AG08395 (cell line): ENCODE measurements at regions not wholly inside any gene's neighbourhood (a gene's known extent, or its start where the extent isn't known, plus 50 kb on each side); places are given as distances from the start of the nearest gene placed in this dataset.
"Not testable (repeated sequence)": the region's sequence is repeated elsewhere in the genome, so short reads cannot be mapped to it uniquely, and the experiment has no call there.

Source experiments
- DNase-seq: peaks from one replicate; pipeline ENCODE4 v3.0.0; 2012; ENCODE audit warnings: mixed read lengths, low spot score

- no peak for DNase-seq
Measured at GRCh38 chr9:119758241-119758640, 389.0 kb upstream of the BRINP1 start.

DNA sequence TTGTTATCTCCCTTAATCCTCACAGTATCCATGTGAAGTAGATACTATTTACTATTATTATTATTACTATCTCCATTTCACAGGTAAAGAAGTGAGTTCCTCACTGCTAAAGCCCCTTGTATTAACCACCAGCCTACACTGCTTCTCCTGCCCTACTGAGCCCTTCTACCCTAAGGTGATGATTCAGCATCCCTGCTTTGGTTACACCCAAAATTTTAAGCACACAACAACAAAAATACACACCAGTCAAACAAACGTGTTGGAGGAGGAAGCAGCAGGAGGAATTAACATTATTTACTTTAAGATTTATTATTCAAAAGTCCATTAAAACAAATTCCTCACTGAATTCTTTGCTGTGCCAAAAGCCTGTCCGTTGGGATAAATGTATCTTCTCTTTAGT is 370.2 kb upstream of the BRINP1 start:
- no peak for DNase-seq

DNA sequence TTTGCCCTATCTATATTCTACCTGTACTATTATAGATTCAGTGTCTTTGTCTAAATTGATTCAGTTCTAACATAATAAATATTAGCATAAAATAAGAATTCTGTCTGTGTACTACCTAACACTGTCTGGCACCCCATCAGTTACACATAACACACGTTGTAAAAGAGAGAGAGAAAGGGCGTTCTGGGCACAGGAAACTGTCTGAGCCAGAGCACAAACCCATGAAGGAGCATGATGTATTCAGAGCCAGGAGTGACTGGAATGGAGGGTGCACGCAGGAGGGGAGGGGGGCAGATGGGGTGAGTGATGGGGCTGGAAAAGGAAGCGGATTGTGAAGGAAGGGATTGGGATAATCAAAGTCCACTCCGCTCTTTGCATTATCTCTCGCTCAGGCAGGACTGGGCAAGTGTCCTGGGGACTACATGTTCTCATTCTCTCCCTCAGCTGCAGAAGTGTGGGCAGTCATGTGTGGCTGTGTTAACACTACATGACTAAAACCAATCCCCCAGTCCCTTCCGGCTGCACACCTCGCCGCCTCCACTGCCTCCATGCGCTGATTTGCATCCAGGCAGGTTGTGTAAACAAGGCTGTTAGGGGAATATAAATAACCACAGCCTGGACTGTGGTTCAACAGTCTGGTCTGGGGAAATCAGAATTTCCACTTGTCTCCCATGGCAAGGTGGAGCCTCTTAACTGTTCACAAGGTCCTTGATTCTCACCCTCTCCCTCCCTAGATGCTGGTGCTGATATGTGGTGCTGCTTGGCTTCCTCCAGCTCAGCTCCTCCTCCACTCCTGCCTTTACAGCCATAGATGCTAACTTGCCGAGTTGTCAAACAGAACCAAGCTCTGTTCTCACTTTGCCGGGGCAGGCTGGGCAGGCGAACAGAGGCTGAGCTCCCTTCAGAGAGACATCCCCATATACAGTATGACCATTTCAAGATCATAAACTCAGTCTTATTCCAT is 367.5 kb upstream of the BRINP1 start:
- no peak for DNase-seq

DNA sequence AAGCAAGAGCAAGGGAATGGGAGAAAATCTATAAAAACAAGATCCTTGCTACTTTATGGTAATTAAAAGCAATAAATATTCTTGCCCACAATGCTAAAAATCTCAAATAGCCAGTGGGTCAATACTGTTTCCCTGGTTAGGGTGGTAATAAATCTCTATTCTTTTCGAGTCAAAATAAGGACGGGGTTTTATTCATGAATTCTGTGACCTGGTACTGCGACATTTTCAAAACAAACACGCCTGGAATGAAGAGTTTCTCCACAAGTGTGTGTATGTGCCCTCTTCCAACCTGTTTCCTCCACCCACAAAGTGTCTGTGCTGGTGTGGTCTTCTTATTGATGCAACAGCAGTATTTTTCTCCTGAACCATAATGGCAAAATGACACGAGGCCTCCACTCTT is 358.8 kb upstream of the BRINP1 start:
- DNase-seq, result no peak

DNA sequence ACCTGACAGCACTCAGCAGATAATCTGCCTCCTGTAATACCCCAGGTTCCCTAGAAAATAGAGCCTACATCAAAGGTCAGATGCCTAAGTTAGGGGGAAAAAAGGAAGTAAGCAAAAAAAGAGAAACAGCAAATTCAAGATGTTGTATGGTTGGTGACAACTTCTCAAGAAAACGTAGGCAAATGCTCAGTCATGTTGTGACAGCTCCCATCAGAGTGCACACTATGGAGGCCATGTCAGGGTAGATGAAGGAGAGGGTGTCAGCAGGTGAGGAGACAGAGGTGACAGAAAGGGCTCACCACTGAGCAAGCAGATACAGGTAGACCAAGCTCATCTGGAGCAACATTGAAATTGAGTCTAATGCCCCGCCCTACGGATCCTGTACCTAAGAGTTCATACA is 356.8 kb upstream of the BRINP1 start:
- DNase-seq, result no peak

DNA sequence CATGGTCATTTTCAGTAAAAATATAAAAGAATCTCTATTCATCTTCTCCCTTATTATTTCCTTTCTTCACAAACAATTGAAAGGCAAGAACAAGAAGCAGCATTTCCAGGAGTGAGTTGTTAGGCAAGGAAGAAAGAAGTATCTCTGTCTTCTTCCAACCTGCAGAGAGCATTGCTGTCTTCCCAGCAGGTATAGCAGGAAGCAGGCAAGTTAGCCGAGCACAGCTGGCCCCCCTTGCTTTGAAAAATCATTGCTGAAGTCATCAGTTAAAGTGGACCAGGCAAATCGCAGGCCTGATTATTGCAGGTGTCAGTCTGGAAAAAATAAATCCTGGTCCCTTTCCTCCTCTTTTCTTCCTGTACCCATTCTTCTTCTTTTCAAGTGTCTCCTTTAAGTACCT is 353.1 kb upstream of the BRINP1 start:
- no peak for DNase-seq

DNA sequence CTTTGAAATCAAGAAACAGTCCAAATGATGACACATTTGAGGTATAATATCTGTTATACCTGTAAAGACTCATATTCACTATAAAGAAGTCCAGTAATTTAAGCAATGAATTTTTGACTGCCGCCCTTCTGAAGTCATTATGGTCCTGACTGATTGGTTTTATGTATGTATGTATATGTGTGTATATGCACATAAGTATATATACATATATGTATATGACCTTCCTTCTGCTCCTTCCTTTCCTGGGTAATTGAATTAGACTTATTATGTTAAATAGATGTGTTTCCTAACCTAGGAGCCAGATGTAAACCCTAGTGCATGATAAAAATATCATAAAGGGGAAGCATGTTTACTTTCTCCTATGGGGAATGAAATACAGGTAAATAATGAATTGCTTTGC is 343.1 kb upstream of the BRINP1 start:
- no peak for DNase-seq

DNA sequence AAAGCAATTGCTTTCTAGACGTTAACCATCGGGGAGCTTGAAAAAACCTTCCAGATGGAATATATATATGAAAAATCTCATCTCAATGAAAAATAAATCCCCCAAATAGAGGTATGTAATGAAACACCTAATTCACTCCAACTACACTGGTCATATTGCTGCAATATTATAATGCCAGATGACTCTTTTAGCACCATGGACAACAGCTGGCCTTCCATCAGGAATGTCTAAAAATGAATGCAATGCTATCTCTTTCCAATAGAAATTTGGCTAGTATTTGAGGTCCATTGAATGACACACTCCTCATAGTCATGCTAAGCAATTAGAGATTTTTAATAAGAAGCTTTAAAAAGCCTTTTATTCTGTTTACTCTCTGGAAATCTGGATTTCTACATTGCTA is 340.2 kb upstream of the BRINP1 start:
- no peak for DNase-seq

- no peak for DNase-seq
Measured at GRCh38 chr9:119707228-119707845, 338.1 kb upstream of the BRINP1 start.

- no peak for DNase-seq
Measured at GRCh38 chr9:119701651-119702050, 332.4 kb upstream of the BRINP1 start.

- DNase-seq, result no peak
Measured at GRCh38 chr9:119698535-119698934, 329.3 kb upstream of the BRINP1 start.

DNA sequence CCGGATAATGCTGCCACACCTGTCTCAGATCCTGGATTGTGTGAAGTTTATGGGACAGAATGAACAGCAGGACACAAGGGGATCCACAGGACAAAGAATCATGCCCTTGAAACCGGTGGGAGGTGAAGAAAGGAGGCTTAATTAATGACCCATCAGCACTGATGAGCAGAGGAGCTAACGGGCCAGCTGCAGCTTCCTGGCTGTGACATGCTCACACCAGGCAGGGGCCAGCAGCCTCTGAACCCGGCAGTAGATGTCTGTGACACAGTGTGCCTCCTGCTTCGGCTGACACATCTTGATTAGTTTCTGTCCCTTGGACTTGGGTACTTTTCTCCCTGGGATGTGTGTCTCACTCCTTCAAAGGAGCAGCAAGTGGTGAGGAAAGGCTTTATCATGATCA is 328.8 kb upstream of the BRINP1 start:
- no peak for DNase-seq

DNA sequence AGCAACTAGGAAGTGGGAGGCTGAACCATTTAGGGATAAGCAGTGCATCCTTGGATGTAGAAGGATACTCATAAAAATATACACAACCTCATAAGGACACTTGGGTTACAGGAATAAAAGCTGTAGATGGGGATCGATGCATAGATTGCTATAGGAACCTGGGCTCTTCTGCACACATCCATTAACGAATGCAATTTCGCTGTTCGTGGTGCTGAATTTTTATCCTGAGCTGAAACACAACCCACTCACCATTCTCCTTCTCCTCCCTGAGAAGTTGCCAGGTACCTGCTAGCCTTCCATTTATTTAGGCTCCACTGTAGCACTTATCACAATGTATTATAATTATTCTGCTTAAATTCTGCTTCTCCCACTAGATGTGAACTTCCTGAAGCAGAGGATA is 320.6 kb upstream of the BRINP1 start:
- no peak for DNase-seq

- no peak for DNase-seq
Measured at GRCh38 chr9:119688547-119688946, 319.3 kb upstream of the BRINP1 start.

DNA sequence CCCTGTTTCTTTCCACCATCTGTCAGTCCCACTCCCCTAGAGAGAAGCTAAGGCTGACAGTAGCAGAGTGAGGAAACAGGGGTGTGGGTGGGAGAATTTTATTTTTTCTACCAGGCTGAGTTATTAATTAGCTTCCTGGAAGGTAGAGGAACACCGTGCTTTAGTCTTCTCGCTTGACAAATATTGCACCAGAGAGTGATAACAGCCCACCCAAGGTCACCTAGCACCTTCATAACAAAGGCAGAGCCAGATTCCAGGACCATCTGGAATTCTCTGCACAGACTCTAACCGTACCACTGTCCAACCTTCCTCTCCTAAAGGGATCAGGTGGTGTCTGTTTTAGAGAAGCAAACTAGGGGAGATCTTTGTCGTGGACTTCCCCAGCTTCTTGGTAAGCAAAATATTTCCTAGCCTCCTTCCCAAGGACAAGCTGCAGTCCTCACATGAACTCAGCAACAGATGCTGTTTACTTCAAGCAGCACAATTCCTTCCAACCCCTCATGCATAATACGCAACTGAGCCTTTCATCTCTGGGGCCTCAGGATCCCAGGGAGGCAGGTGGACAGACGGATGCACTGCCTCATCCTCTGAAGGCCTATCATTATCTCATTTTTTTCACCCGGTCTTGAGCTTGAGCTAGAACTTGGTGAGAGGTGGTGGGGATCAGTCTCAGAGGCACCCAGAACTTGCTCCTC is 308.7 kb upstream of the BRINP1 start:
- no peak for DNase-seq

GRCh38 chr9:119675951-119676350 is 306.7 kb upstream of the BRINP1 start:
- DNase-seq, result no peak

- DNase-seq, result not testable (repeated sequence)
Measured at GRCh38 chr9:119672763-119673162, 303.5 kb upstream of the BRINP1 start.

DNA sequence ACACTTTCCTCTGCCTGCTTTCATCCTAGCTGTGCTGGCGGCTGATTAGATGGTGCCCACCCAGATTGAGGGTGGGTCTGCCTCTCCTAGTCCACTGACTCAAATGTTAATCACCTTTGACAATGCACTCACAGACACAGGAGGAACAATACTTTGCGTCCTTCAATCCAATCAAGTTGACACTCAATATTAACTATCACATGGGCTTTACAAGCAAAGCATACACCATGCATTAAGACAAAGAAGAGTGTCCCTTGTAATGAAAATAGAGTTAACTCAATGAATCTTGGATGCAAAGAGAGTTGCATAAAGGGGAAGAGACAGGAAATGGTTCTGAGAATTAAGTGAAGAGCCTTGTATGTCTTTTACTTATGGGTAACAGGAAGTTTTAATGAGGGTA is 298.7 kb upstream of the BRINP1 start:
- no peak for DNase-seq

DNA sequence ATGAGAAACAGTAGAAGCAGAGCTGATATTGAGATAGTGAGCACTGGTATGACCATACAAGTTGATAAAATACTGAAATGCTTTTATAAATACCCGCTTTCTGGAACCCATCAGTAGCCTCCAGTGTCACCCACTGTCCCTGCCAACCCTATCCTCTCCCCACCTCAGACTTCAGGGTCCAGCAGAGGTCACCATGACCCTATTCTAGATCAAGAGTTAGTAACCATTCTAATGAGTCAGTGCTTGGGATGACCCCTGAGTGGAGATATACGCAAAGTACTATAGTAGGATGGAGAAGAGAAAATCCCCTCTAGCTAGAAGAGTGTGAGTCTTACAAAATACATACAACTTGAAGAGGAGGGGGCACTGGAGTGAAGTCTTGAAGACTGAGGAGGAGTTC is 297.9 kb upstream of the BRINP1 start:
- no peak for DNase-seq

DNA sequence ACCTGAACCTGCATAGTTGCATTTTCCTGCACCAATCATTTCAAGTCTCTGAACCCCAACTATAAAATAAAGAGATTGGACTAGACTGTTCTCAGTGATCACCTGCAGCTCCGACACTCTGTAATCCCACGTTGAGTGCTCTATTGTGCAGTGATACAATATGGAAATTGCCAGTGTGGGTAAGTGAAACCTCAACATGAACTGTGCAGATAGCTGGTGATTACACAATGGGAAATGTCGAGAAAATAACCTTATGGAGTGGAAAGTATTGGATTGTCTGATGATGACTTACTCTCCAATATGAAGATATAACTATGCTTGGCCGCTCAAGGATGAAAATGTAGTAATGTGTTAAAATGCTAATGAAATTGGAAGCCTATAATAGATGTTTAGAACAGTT is 293.1 kb upstream of the BRINP1 start:
- DNase-seq, result no peak

DNA sequence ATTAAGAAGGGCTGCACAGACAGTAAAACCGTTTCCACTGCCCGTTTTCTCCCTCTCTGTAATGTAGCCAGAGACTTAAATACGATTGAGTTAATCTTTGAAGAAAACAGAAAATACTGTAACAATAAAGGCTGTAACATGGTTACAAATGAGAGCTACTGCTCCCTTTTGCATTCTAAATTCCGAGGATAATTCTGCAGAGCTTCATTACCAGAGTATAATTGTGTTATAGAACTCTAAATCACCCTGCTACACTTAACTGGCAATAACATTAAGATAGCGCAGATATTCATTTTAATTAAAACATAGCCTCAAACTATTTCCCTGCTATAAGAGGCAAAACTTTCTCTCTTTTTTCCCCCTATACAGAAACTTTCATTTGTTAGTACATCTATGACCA is 283.7 kb upstream of the BRINP1 start:
- DNase-seq, result no peak

DNA sequence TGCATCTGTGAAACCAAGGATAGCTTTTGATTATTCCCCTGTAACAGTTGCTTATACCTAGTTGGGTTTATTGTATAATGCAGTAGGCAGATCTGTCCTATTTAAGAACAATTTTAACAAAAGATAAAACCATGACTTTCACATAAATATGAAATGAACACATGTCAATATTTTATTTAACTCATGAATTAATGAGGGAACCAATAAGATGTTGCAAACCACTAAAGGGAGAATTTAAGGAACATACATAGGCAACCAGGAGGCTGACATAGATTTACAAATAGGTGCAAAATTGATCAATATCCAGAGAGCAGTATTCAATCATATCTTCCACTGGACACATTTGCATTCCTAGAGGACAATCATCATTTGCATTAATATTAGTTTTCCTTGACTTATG is 280.0 kb upstream of the BRINP1 start:
- DNase-seq, result no peak
